Glutamatergic neuron (in vitro differentiated cells): ENCODE measurements at regions not wholly inside any gene's neighbourhood (a gene's known extent, or its start where the extent isn't known, plus 50 kb on each side); places are given as distances from the start of the nearest gene placed in this dataset.
"Not testable (repeated sequence)": the region's sequence is repeated elsewhere in the genome, so short reads cannot be mapped to it uniquely, and the experiment has no call there.

Source experiments
- DNase-seq: peaks from one replicate; pipeline ENCODE4 v3.0.0; 2022
- H3K27ac Mint-ChIP-seq: one replicate; pipeline ENCODE4 v1.8.0; 2020; ENCODE audit warnings: mild to moderate bottlenecking, mixed read lengths, inconsistent platforms; ENCODE audit not compliant: unreplicated experiment
- H3K27me3 Mint-ChIP-seq: one replicate; pipeline ENCODE4 v1.8.0; 2020; ENCODE audit warnings: mild to moderate bottlenecking, moderate library complexity, mixed read lengths, inconsistent platforms; ENCODE audit not compliant: unreplicated experiment
- H3K36me3 Mint-ChIP-seq: one replicate; pipeline ENCODE4 v1.8.0; 2020; ENCODE audit warnings: mild to moderate bottlenecking, mixed read lengths, inconsistent platforms; ENCODE audit not compliant: unreplicated experiment
- H3K4me1 Mint-ChIP-seq: one replicate; pipeline ENCODE4 v1.8.0; 2020; ENCODE audit warnings: mild to moderate bottlenecking, low read depth, mixed read lengths, inconsistent platforms; ENCODE audit not compliant: unreplicated experiment
- H3K4me3 Mint-ChIP-seq: one replicate; pipeline ENCODE4 v1.8.0; 2020; ENCODE audit warnings: mild to moderate bottlenecking, mixed read lengths, inconsistent platforms; ENCODE audit not compliant: unreplicated experiment
- H3K9me3 Mint-ChIP-seq: one replicate; pipeline ENCODE4 v1.8.0; 2020; ENCODE audit warnings: mild to moderate bottlenecking, moderate library complexity, mixed read lengths, inconsistent platforms; ENCODE audit not compliant: unreplicated experiment
- CTCF ChIP-seq: fragments of 200-600 bp; sonication (generic); IDR thresholded peaks from one replicate; pipeline ENCODE4 v1.5.0; 2021; ENCODE audit not compliant: partially characterized antibody, unreplicated experiment

- H3K27me3 Mint-ChIP-seq: no peaks in the 10 kb centered on the region
- no peaks in the 10 kb centered on the region for H3K9me3 Mint-ChIP-seq
- H3K4me3 Mint-ChIP-seq: no peak overlapping the region
- H3K27ac Mint-ChIP-seq: no peak overlapping the region
- peaks cover 3% of the 10 kb centered on the region for H3K4me1 Mint-ChIP-seq
- DNase-seq: no peak
- no peak for TF ChIP-seq CTCF
- H3K36me3 Mint-ChIP-seq: no peaks in the 10 kb centered on the region
Observed at GRCh38 chr13:65287405-65287804, 1942.7 kb downstream of the PCDH9 start.

GRCh38 chr13:65275838-65276630 lies 1954.1 kb downstream of the PCDH9 start:
- no peaks in the 10 kb centered on the region for H3K4me1 Mint-ChIP-seq
- H3K27ac Mint-ChIP-seq: no peak overlapping the region
- no peak overlapping the region for H3K4me3 Mint-ChIP-seq

GRCh38 chr13:65275108-65275507 lies 1955.0 kb downstream of the PCDH9 start:
- DNase-seq: no peak
- Mint-ChIP-seq H3K4me3 (no peak overlapping the region), H3K9me3 (no peaks in the 10 kb centered on the region), H3K36me3 (peaks cover 13% of the 10 kb centered on the region), H3K27ac (no peak overlapping the region), H3K27me3 (no peaks in the 10 kb centered on the region), H3K4me1 (no peaks in the 10 kb centered on the region)
- no peak for TF ChIP-seq CTCF

More at GRCh38 chr13:65275838-65276630, 1954.1 kb downstream of the PCDH9 start:
- TF ChIP-seq CTCF: no peak
- Mint-ChIP-seq H3K36me3 (peaks cover 13% of the 10 kb centered on the region), H3K27me3 (no peaks in the 10 kb centered on the region), H3K9me3 (no peaks in the 10 kb centered on the region)
- no peak for DNase-seq

GRCh38 chr13:65273811-65274420 lies 1956.2 kb downstream of the PCDH9 start:
- not testable (repeated sequence) for H3K27ac Mint-ChIP-seq, H3K9me3 Mint-ChIP-seq, H3K4me1 Mint-ChIP-seq, H3K27me3 Mint-ChIP-seq, DNase-seq, H3K4me3 Mint-ChIP-seq
- peaks cover 13% of the 10 kb centered on the region for H3K36me3 Mint-ChIP-seq

DNA sequence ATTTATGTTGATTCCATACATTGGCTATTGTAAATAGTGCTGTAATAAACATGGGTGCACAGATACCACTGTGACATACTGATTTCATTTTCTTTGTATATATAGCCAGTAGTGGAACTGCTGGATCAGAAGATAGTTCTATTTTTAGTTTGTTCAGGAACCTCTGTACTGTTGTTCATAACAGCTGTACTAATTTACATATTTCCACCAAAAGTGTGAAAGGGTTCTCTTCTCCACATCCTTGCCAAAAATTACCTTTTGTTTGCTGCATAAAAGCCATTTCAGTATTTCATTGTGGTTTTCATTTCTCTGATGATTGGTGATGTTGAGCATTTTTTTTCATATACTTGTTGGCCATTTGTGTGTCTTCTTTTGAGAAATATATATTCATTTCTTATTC lies 1962.1 kb downstream of the PCDH9 start:
- H3K4me3 Mint-ChIP-seq: no peak overlapping the region
- peaks cover 2% of the 10 kb centered on the region for H3K27me3 Mint-ChIP-seq
- no peaks in the 10 kb centered on the region for H3K4me1 Mint-ChIP-seq
- no peaks in the 10 kb centered on the region for H3K9me3 Mint-ChIP-seq
- H3K36me3 Mint-ChIP-seq: no peaks in the 10 kb centered on the region
- no peak for DNase-seq
- no peak overlapping the region for H3K27ac Mint-ChIP-seq
- TF ChIP-seq CTCF: no peak
